PC-9 (cell line): ENCODE measurements at regions not wholly inside any gene's neighbourhood (a gene's known extent, or its start where the extent isn't known, plus 50 kb on each side); places are given as distances from the start of the nearest gene placed in this dataset.

Source experiments
- BruUV-seq: library from RNA; stranded (reverse); fragments of 400-500 nt; replicated peaks from 2 replicates; lab custom pipeline; 2021; lab: Mats Ljungman, UMichigan
- CTCF ChIA-PET: fragments of 300-600 bp; sonication (Branson Sonifier 250); formaldehyde crosslinking; loops from one replicate; lab custom pipeline; 2022; ENCODE audit warnings: antibody characterized with exemption; lab: Charles Lee
- POLR2A ChIA-PET: fragments of 300-600 bp; sonication (Branson Sonifier 250); formaldehyde crosslinking; loops from one replicate; lab custom pipeline; 2022; ENCODE audit warnings: antibody characterized with exemption; ENCODE audit not compliant: unreplicated experiment; lab: Charles Lee
- DNase-seq, 2 experiments: peaks; one replicate each; pipeline versions ENCODE4 v3.0.0 to v3.0.0-alpha.2; 2015 to 2022; ENCODE audit warnings: mixed read lengths in 1 of 2
- H2AFZ ChIP-seq: fragments of 200-600 bp; sonication (generic); 2 replicates; pipeline ENCODE4 v1.8.1; 2017; ENCODE audit warnings: antibody characterized with exemption
- H3F3A ChIP-seq: fragments of 200-600 bp; sonication (generic); 2 replicates; pipeline ENCODE4 v1.8.1; 2017; ENCODE audit warnings: antibody characterized with exemption, mild to moderate bottlenecking, low read depth; ENCODE audit not compliant: insufficient read depth
- H3K27ac ChIP-seq: fragments of 200-600 bp; sonication (generic); 2 replicates; pipeline ENCODE4 v1.6.1; 2016; ENCODE audit warnings: mixed run types
- H3K27me3 ChIP-seq: fragments of 200-600 bp; sonication (generic); 2 replicates; pipeline ENCODE4 v1.6.1; 2016; ENCODE audit warnings: low read depth, mixed run types; ENCODE audit not compliant: insufficient read depth
- H3K36me3 ChIP-seq: fragments of 200-600 bp; sonication (generic); 2 replicates; pipeline ENCODE4 v1.6.1; 2016; ENCODE audit warnings: low read depth, mixed run types
- H3K4me1 ChIP-seq: fragments of 200-600 bp; sonication (generic); replicated peaks from 2 replicates; pipeline ENCODE4 v1.6.1; 2016; ENCODE audit warnings: mixed run types; ENCODE audit not compliant: insufficient read depth
- H3K4me2 ChIP-seq: fragments of 200-600 bp; sonication (generic); 2 replicates; pipeline ENCODE4 v1.6.1; 2017; ENCODE audit warnings: mixed run types
- H3K4me3 ChIP-seq: fragments of 200-600 bp; sonication (generic); 2 replicates; pipeline ENCODE4 v1.6.1; 2016; ENCODE audit warnings: mixed run types
- H3K79me2 ChIP-seq: fragments of 200-600 bp; sonication (generic); 2 replicates; pipeline ENCODE4 v1.6.1; 2017; ENCODE audit warnings: low read depth, mixed run types
- H3K9me2 ChIP-seq: fragments of 200-600 bp; sonication (generic); 2 replicates; pipeline ENCODE4 v1.8.1; 2017; ENCODE audit warnings: mild to moderate bottlenecking; ENCODE audit not compliant: insufficient read depth
- H3K9me3 ChIP-seq: fragments of 200-600 bp; sonication (generic); 2 replicates; pipeline ENCODE4 v1.8.1; 2016; ENCODE audit warnings: low read depth; ENCODE audit not compliant: insufficient read depth
- H4K20me1 ChIP-seq: fragments of 200-600 bp; sonication (generic); 2 replicates; pipeline ENCODE4 v1.8.1; 2017; ENCODE audit not compliant: insufficient read depth
- EZH2 ChIP-seq: fragments of 200-600 bp; sonication (generic); IDR thresholded peaks from 2 replicates; pipeline ENCODE4 v1.8.0; 2017; ENCODE audit warnings: antibody characterized with exemption, low read depth
- intact Hi-C: fragments of 100-400 bp; cut with micrococcal nuclease; formaldehyde crosslinking; loops from one replicate; pipeline ENCODE4 v1.10.0; 2022; ENCODE audit not compliant: unreplicated experiment
- TF ChIP-seq, protein P1 (sequence below): fragments of 200-600 bp; sonication (generic); conservative IDR thresholded peaks from 2 replicates; pipeline ENCODE4 v1.6.1; 2017; ENCODE audit warnings: mixed run types, antibody characterized with exemption, mild to moderate bottlenecking, moderate library complexity

DNA sequence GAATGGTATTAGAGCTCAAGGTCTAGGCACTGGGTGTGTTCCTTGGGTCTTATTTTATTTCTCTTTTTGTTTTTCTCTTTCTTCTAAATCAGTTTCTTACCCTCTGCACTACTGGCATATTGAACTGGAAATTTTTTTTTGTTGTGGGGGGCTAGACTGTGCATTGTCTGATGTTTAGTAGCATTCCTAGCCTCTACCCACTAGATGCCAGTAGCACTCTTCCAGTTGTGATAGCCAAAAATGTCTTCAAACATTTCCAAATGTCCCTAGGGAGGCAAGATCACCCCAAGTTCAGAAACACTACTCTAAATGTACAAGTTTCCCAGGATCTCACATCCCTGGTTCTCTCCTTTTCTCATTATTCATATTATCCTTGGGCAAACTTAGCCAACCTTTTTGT, 69.8 kb upstream of the AMOT start:
- CTCF ChIA-PET: no interaction called here
- intact Hi-C loops: no loop called here
- no TSS peak for BruUV-seq

DNA sequence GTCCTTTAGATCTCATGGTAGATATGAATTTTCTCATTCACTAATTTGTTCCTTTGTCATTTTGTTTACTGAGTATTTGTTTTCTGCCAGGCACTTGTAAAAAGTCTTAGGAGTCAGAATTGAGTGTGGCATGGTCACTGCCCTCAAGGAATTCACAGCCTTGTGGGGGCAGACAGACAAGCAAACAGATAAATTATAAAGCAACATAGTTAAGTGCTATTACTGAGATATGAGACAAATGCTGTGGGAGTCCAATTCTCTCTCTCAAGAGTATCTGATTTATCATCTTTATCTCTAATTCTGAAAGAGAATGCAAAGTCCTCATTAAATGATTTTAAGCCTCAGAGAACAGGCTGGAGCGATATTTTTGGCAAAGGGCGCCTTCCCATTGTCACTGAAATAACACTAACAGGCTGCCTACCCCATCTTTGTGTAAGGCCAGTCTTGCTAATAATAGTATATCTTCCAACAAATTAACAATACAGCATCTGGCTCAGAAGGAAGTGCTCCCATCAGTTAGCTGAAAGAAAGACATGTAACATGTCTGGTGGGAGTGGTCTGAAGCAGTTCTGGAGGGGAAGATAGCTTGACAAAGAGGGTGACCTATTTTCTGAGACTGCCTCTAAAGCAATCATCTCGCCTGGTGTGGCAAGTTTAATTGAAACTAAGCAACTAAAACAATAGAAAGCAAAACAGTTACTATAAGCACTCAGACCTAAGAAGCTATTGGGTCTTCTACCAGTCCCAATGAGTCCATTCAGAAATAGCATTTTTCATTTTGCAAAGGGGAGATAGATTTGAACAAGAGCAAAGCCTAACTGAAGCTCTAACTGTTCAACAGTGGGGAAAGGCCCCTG, 61.5 kb upstream of the AMOT start:
- no peak for TF ChIP-seq EZH2
- TF ChIP-seq, protein P1, sequence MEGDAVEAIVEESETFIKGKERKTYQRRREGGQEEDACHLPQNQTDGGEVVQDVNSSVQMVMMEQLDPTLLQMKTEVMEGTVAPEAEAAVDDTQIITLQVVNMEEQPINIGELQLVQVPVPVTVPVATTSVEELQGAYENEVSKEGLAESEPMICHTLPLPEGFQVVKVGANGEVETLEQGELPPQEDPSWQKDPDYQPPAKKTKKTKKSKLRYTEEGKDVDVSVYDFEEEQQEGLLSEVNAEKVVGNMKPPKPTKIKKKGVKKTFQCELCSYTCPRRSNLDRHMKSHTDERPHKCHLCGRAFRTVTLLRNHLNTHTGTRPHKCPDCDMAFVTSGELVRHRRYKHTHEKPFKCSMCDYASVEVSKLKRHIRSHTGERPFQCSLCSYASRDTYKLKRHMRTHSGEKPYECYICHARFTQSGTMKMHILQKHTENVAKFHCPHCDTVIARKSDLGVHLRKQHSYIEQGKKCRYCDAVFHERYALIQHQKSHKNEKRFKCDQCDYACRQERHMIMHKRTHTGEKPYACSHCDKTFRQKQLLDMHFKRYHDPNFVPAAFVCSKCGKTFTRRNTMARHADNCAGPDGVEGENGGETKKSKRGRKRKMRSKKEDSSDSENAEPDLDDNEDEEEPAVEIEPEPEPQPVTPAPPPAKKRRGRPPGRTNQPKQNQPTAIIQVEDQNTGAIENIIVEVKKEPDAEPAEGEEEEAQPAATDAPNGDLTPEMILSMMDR: no peak
- H2AFZ ChIP-seq: no peak overlapping the region
- H4K20me1 ChIP-seq: no peaks in the 10 kb centered on the region
- CTCF ChIA-PET: no interaction called here
- no peaks in the 10 kb centered on the region for H3K9me2 ChIP-seq
- no peak overlapping the region for H3K27ac ChIP-seq
- POLR2A ChIA-PET: interaction anchor here (0.6 kb wide), 1 partner anchor 101 kb away, joined by 3 read pairs; no protein-coding TSS in a partner anchor
- no peaks in the 10 kb centered on the region for H3K4me1 ChIP-seq
- no peak overlapping the region for H3K4me3 ChIP-seq
- H3K79me2 ChIP-seq: no peaks in the 10 kb centered on the region
- DNase-seq: no peak
- H3F3A ChIP-seq: no peaks in the 10 kb centered on the region
- intact Hi-C loops: no loop called here
- no peak overlapping the region for H3K4me2 ChIP-seq
- no TSS peak for BruUV-seq
- H3K27me3 ChIP-seq: no peaks in the 10 kb centered on the region
- H3K9me3 ChIP-seq: no peaks in the 10 kb centered on the region
- H3K36me3 ChIP-seq: no peaks in the 10 kb centered on the region

More for the DNA sequence above, 69.8 kb upstream of the AMOT start:
- POLR2A ChIA-PET: interaction anchor here (0.7 kb wide), 1 partner anchor 92 kb away, joined by 3 read pairs; no protein-coding TSS in a partner anchor
- no peaks in the 10 kb centered on the region for H3K9me2 ChIP-seq
- no peaks in the 10 kb centered on the region for H3F3A ChIP-seq
- no peak overlapping the region for H3K4me2 ChIP-seq
- H3K27me3 ChIP-seq: no peaks in the 10 kb centered on the region
- no peaks in the 10 kb centered on the region for H3K4me1 ChIP-seq
- H3K27ac ChIP-seq: no peak overlapping the region
- no peaks in the 10 kb centered on the region for H3K9me3 ChIP-seq
- H4K20me1 ChIP-seq: no peaks in the 10 kb centered on the region
- H2AFZ ChIP-seq: no peak overlapping the region
- no peak overlapping the region for H3K4me3 ChIP-seq
- no peaks in the 10 kb centered on the region for H3K79me2 ChIP-seq
- no peaks in the 10 kb centered on the region for H3K36me3 ChIP-seq
- TF ChIP-seq EZH2: no peak
- TF ChIP-seq, protein P1: peak; percentile 41
- DNase-seq: no peak

DNA sequence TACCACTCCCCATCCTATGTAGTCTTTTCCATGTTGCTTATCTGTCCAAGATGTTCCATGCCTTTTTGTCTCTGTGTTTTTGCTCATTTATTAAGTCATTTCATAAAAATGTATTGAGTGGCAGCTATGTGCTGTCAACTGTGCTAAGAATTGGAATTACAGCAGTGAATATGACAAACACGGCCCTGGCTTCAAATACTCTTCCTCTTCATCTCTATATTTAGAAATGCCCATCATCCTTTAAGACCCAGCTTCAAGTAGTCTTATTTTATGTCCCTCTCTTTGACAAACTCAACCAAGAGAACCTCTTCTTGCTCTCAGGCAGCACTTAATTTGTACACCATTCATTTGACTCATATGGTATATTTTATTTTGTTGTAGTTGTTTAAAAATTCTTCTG, 55.4 kb upstream of the AMOT start:
- intact Hi-C loops: no loop called here
- Histone ChIP-seq H3K4me1 (no peaks in the 10 kb centered on the region), H3K9me3 (no peaks in the 10 kb centered on the region), H2AFZ (no peak overlapping the region), H3K4me3 (no peak overlapping the region), H3F3A (no peaks in the 10 kb centered on the region), H3K4me2 (no peak overlapping the region), H3K27ac (no peak overlapping the region), H3K79me2 (no peaks in the 10 kb centered on the region), H4K20me1 (no peaks in the 10 kb centered on the region; the same call in 1 of the 2 replicates), H3K36me3 (no peaks in the 10 kb centered on the region), H3K27me3 (no peaks in the 10 kb centered on the region), H3K9me2 (no peaks in the 10 kb centered on the region)
- BruUV-seq: no TSS peak
- POLR2A ChIA-PET: no interaction called here
- no peak for DNase-seq
- CTCF ChIA-PET: no interaction called here
- no peak for TF ChIP-seq EZH2
- TF ChIP-seq, protein P1: no peak
